B cell (primary cell): ENCODE measurements at regions not wholly inside any gene's neighbourhood (a gene's known extent, or its start where the extent isn't known, plus 50 kb on each side); places are given as distances from the start of the nearest gene placed in this dataset.

Source experiments
- ATAC-seq: fragments of 200-7000 bp; cut with Tn5 transposase; one replicate; pipeline ENCODE4 v1.10.0; 2021; ENCODE audit warnings: low read depth, mild to moderate bottlenecking, moderate number of reproducible peaks, moderate library complexity
- CTCF ChIA-PET: fragments of 350-600 bp; sonication (Branson Sonifier 250); formaldehyde crosslinking; loops from one replicate; lab custom pipeline; 2021; ENCODE audit warnings: antibody characterized with exemption, inconsistent platforms; lab: Charles Lee
- POLR2A ChIA-PET: fragments of 350-600 bp; sonication (Branson Sonifier 250); formaldehyde crosslinking; loops from one replicate; lab custom pipeline; 2021; ENCODE audit warnings: antibody characterized with exemption; lab: Charles Lee
- DNase-seq: peaks from one replicate; pipeline ENCODE4 v3.0.0; 2013
- H2AFZ ChIP-seq: 2 replicates; pipeline ENCODE4 v1.6.1; 2012; ENCODE audit warnings: mild to moderate bottlenecking, low read depth, low read length; ENCODE audit not compliant: insufficient read depth, poor library complexity, severe bottlenecking
- H3K27ac ChIP-seq, 2 donors: 1 replicate in 1 of 2; 2 replicates in 1 of 2; pipeline ENCODE4 v1.5.1; 2012 to 2013; ENCODE audit warnings: low read length in 2 of 2, mild to moderate bottlenecking in 2 of 2, moderate library complexity in 1 of 2
- H3K27me3 ChIP-seq, 4 experiments: fragments of 200-600 bp in 1 of 4; sonication (generic) in 1 of 4; replicated peaks in 1 of 4; 1 replicate in 2 of 4; 2 replicates in 2 of 4; pipeline versions ENCODE4 v1.6.1 to v1.7.0; 2013 to 2016; ENCODE audit warnings: low read length in 3 of 4, mild to moderate bottlenecking in 2 of 4, mixed read lengths in 1 of 4, moderate library complexity in 1 of 4; ENCODE audit not compliant: insufficient read depth in 4 of 4, control insufficient read depth in 3 of 4; ENCODE audit errors: control extremely low read depth in 1 of 4
- H3K36me3 ChIP-seq, 2 experiments: replicated peaks in 1 of 2; 1 replicate in 1 of 2; 2 replicates in 1 of 2; pipeline versions ENCODE4 v1.6.1 to v1.7.1; 2013; ENCODE audit warnings: low read length in 1 of 2; ENCODE audit not compliant: insufficient read depth in 2 of 2, control insufficient read depth in 1 of 2; ENCODE audit errors: control extremely low read depth in 1 of 2, extremely low read depth in 1 of 2
- H3K4me1 ChIP-seq, 2 donors: fragments of 200-600 bp in 1 of 2; sonication (generic) in 1 of 2; 1 replicate in 1 of 2; 2 replicates in 1 of 2; pipeline versions ENCODE4 v1.5.1 to v1.6.1; 2013 to 2017; ENCODE audit warnings: low read length in 2 of 2; ENCODE audit not compliant: control insufficient read depth in 2 of 2, insufficient read depth in 2 of 2
- H3K4me2 ChIP-seq: replicated peaks from 2 replicates; pipeline ENCODE3; 2012; ENCODE audit warnings: mild to moderate bottlenecking, low read depth, low read length; ENCODE audit not compliant: poor library complexity, severe bottlenecking
- H3K4me3 ChIP-seq, 5 experiments: fragments of 200-600 bp in 1 of 5; sonication (generic) in 1 of 5; 1 replicate in 3 of 5; 2 replicates in 2 of 5; pipeline versions ENCODE4 v1.5.1 to v1.7.0; 2011 to 2016; ENCODE audit warnings: low read length in 4 of 5, mild to moderate bottlenecking in 4 of 5, low read depth in 2 of 5, control low read depth in 1 of 5, moderate library complexity in 1 of 5; ENCODE audit not compliant: insufficient read depth in 1 of 5; ENCODE audit errors: control extremely low read depth in 1 of 5, extremely low read depth in 1 of 5
- H3K79me2 ChIP-seq: fragments of 200-600 bp; sonication (generic); one replicate; pipeline ENCODE4 v1.6.0; 2016; ENCODE audit warnings: low read length; ENCODE audit not compliant: control insufficient read depth, insufficient read depth
- H3K9ac ChIP-seq: fragments of 200-600 bp; sonication (generic); 2 replicates; pipeline ENCODE4 v1.6.1; 2017; ENCODE audit warnings: mild to moderate bottlenecking, low read length, moderate library complexity
- H3K9me3 ChIP-seq, 3 donors: one replicate each; pipeline versions ENCODE4 v1.6.1 to v1.7.1; 2013; ENCODE audit warnings: low read length in 2 of 3; ENCODE audit not compliant: control insufficient read depth in 2 of 3, insufficient read depth in 1 of 3; ENCODE audit errors: control extremely low read depth in 1 of 3
- H4K20me1 ChIP-seq: 2 replicates; pipeline ENCODE4 v1.6.0; 2012; ENCODE audit warnings: mild to moderate bottlenecking, low read length; ENCODE audit not compliant: insufficient read depth, control insufficient read depth, poor library complexity, severe bottlenecking
- H3K27ac Mint-ChIP-seq: one replicate; pipeline ENCODE4 v1.8.0; 2021; ENCODE audit warnings: mixed read lengths
- H3K27me3 Mint-ChIP-seq: one replicate; pipeline ENCODE4 v1.8.0; 2021; ENCODE audit warnings: mixed read lengths
- H3K4me1 Mint-ChIP-seq: one replicate; pipeline ENCODE4 v1.8.0; 2021; ENCODE audit warnings: mixed read lengths
- H3K4me3 Mint-ChIP-seq: one replicate; pipeline ENCODE4 v1.8.0; 2021; ENCODE audit warnings: mixed read lengths
- H3K9me3 Mint-ChIP-seq: one replicate; pipeline ENCODE4 v1.8.0; 2022; ENCODE audit warnings: mixed read lengths; ENCODE audit not compliant: insufficient read depth
- EZH2 ChIP-seq: IDR thresholded peaks from 2 replicates; pipeline ENCODE4 v1.6.1; 2012; ENCODE audit warnings: borderline replicate concordance, low read depth, mild to moderate bottlenecking, moderate library complexity, low read length; ENCODE audit not compliant: insufficient read depth, poor library complexity, severe bottlenecking
- WGBS: methylation state at CpG from one replicate; pipeline ENCODE4 v1.1.5; 2013; ENCODE audit warnings: missing lambda C conversion rate; ENCODE audit not compliant: insufficient coverage; 5-methylcytosine and 5-hydroxymethylcytosine counted together
- intact Hi-C: fragments of 100-400 bp; cut with micrococcal nuclease; formaldehyde crosslinking; loops from one replicate; pipeline ENCODE4 v1.10.0; 2022
- TF ChIP-seq, protein P1 (sequence below): fragments of 200-600 bp; IDR thresholded peaks from one replicate; pipeline ENCODE4 v1.8.0; 2022; ENCODE audit warnings: antibody characterized with exemption, mild to moderate bottlenecking

DNA sequence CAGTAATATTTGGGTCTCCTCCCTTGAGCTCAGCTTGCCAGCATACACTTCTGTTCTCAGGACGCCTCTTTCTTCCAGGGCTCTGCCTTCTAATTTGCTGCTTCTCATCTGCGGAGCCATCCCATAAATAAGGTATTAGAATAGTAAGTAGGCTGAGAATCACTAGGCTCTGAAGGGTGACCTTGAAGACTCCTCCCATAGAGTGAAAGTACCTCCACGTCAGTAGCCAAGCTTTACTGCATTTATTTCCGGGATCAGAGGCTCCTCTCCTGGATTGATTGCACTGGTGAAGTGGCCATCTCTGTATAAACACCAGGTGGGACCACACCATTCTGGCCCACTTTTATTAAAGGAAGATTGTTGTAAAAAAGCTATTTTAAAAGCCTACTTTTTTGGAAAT lies 315.5 kb downstream of the FAT3 start:
- Histone ChIP-seq H3K4me1 (peaks cover 0 to 3% of the 10 kb centered on the region in 2 donors), H3K9me3 (no peaks in the 10 kb centered on the region), H3K4me3 (no peak overlapping the region), H3K9ac (no peak overlapping the region), H3K27me3 (no peaks in the 10 kb centered on the region), H3K4me2 (no peak overlapping the region), H3K27ac (no peak overlapping the region), H2AFZ (no peak overlapping the region), H4K20me1 (no peaks in the 10 kb centered on the region), H3K79me2 (no peaks in the 10 kb centered on the region), H3K36me3 (no peaks in the 10 kb centered on the region)
- no peak for TF ChIP-seq EZH2
- TF ChIP-seq, protein P1, sequence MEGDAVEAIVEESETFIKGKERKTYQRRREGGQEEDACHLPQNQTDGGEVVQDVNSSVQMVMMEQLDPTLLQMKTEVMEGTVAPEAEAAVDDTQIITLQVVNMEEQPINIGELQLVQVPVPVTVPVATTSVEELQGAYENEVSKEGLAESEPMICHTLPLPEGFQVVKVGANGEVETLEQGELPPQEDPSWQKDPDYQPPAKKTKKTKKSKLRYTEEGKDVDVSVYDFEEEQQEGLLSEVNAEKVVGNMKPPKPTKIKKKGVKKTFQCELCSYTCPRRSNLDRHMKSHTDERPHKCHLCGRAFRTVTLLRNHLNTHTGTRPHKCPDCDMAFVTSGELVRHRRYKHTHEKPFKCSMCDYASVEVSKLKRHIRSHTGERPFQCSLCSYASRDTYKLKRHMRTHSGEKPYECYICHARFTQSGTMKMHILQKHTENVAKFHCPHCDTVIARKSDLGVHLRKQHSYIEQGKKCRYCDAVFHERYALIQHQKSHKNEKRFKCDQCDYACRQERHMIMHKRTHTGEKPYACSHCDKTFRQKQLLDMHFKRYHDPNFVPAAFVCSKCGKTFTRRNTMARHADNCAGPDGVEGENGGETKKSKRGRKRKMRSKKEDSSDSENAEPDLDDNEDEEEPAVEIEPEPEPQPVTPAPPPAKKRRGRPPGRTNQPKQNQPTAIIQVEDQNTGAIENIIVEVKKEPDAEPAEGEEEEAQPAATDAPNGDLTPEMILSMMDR: no peak
- intact Hi-C loops: no loop called here
- CTCF ChIA-PET: no interaction called here
- no peak overlapping the region for H3K27ac Mint-ChIP-seq
- ATAC-seq (no peak), DNase-seq (no peak)
- H3K4me3 Mint-ChIP-seq: no peak overlapping the region
- peaks cover 5% of the 10 kb centered on the region for H3K4me1 Mint-ChIP-seq
- WGBS: no CpG with 5 or more reads among the region's 4 CpGs
- POLR2A ChIA-PET: no interaction called here
- H3K27me3 Mint-ChIP-seq: no peaks in the 10 kb centered on the region
- H3K9me3 Mint-ChIP-seq: no peaks in the 10 kb centered on the region

DNA sequence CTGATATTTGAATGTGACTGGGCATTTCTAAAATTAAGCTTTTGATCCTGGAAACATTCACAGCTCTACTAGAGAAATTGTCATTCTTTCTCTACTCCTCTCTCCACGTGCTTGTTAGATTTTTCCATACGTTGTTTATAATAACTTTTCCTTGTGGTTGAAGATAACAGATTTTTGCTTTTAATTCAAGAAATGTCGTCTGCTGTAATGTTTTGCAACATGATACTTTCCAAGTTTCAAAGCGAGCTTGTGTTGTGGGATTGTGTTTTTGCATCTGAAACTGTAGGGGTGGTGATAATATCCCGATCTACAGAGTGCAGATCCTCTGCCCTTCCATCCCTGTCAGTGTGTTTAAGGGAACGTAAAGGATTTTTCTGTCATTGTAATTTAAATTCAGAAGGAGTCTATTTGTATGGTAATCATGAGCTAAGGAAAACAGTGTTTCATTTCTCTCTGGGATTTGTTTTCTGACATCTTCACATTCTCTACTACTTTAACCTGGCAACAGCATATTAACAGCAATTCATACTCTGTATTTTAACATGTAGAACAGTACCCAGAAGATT lies 321.4 kb downstream of the FAT3 start:
- H2AFZ ChIP-seq: no peak overlapping the region
- H3K27ac Mint-ChIP-seq: no peak overlapping the region
- no peaks in the 10 kb centered on the region for H3K27me3 Mint-ChIP-seq
- H3K4me1 ChIP-seq: no peaks in the 10 kb centered on the region
- CTCF ChIA-PET: no interaction called here
- DNase-seq (no peak), ATAC-seq (no peak)
- no peak overlapping the region for H3K4me3 Mint-ChIP-seq
- H3K27ac ChIP-seq: no peak overlapping the region
- H3K9me3 Mint-ChIP-seq: no peaks in the 10 kb centered on the region
- H3K27me3 ChIP-seq: no peaks in the 10 kb centered on the region
- H3K4me1 Mint-ChIP-seq: no peaks in the 10 kb centered on the region
- H3K9me3 ChIP-seq: peaks cover 0 to 5% (median 0%) of the 10 kb centered on the region in 3 donors
- no peak overlapping the region for H3K9ac ChIP-seq
- TF ChIP-seq, protein P1: no peak
- no peak for TF ChIP-seq EZH2
- H3K36me3 ChIP-seq: no peaks in the 10 kb centered on the region
- 91% methylated on average over 4 of the region's 6 CpGs for WGBS
- no peak overlapping the region for H3K4me2 ChIP-seq
- H3K4me3 ChIP-seq: no peak overlapping the region
- POLR2A ChIA-PET: no interaction called here
- H3K79me2 ChIP-seq: no peaks in the 10 kb centered on the region
- intact Hi-C loops: no loop called here
- no peaks in the 10 kb centered on the region for H4K20me1 ChIP-seq
